ENCODE measurements at regions not wholly inside any gene's neighbourhood (a gene's known extent, or its start where the extent isn't known, plus 50 kb on each side); places are given as distances from the start of the nearest gene placed in this dataset.

DNA sequence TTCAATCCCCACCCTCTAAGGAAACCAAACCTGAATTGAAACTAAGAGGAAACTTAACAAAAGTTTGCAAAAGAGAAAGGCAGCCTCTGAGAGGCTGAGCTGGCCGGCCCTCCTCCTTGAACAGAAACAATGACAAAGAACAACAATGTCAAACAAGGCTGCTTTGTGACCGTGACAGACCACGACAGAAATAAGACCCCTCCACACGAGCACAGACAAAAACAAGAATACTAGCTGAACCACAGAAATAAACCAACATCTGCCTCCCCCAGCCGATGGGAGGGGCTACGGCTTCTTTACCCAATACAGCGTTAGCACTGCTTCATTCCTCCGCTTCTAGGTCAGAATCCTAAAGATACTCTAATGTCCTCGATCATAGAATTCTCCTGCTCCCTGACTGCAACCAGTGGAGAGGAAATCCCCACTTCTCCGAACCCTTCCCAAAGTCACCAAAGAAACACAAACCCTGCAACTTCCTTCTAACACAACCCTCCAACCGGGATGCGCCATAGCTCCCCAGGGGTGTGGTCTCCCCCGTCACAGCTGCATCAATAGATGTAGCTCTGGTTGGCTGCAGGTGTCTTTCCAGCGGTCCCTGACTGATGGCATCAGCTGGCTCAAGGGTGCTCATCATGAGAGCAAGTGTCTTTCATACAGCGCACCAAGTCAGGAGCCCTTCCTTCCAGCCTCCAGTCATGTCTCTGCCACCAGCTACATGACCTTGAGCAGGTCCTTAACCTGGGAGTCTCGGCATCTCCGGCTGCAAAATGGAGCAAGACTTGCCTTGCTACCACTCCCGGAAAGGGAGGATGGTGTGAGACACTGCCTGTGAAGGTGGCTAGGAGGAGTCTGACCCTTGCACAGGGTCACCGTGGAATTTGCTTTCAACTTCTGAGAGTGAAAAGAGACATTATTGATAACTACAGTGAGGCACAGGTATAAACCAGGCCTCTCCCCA, 198.6 kb downstream of the HAUS1 start:
- Mint-ChIP-seq H3K4me3 (no peak overlapping the region), H3K9me3 (no peaks in the 10 kb centered on the region), H3K27ac (no peak overlapping the region), H3K4me1 (peaks cover 3% of the 10 kb centered on the region), H3K36me3 (ENCODE audit: low read depth) (peaks cover 3% of the 10 kb centered on the region), H3K27me3 (peaks cover 24% of the 10 kb centered on the region)
- CTCF ChIA-PET, result no interaction called here
- DNase-seq, result no peak
- POLR2A ChIA-PET, result no interaction called here

DNA sequence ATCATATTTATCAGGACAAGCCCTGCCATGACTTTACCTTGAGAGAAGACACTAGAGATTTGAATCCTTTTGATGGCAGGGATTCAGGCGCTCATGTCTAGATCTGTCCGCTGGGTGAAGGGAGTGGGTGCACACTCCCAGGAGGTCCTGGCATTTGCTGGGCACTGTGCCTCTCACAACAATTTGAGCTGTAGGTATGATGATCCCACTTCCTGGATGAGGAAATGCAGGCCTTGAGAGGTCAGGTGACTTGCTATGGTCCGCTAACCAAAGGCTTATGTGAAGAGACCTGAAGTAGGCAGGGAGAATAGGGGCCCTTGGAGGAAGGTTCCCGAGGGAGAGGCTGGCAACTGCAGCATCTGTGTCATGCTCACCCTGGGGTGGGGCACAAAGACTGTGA, 206.1 kb downstream of the HAUS1 start:
- peaks cover 3% of the 10 kb centered on the region for H3K36me3 Mint-ChIP-seq (ENCODE audit: low read depth)
- H3K27me3 Mint-ChIP-seq, result peaks cover 15% of the 10 kb centered on the region
- DNase-seq, result no peak
- ChIA-PET CTCF (no interaction called here), POLR2A (no interaction called here)
- H3K27ac Mint-ChIP-seq, result no peak overlapping the region
- H3K4me1 Mint-ChIP-seq, result no peaks in the 10 kb centered on the region
- no peak overlapping the region for H3K4me3 Mint-ChIP-seq
- H3K9me3 Mint-ChIP-seq, result no peaks in the 10 kb centered on the region

DNA sequence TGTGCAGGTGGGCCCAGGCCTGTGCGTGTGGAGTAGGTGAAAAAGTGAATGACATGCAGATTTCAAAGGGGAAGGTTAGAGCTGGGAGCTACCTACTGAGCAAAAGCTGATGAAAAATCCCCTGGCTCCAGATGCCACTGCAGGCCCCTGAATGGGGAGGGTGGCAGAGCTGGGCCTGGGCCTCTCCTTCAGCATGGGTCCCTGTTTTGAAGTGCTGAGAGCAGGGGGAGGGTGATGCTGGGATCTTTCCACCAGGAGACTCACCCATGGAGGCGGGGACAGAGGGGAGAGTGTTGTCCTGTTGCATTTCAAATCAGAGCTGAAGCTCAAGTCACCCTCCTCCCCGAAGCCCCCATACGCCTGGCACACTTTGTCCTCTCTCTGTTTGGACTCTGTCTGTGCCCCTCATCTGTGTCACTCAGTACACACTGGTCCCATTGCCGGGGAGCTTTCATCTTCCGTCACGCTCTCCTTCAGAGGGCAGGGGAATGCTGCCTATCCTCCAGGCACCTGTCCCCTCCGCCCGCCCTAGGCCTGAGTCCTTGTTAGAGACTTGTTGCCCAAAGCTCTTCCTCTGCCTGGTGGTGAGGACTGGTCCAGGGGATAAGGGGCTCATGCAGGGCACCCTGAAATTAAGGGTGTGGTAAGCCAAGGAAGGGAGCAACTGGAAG, 206.6 kb downstream of the HAUS1 start:
- DNase-seq, result no peak
- Mint-ChIP-seq H3K27ac (no peak overlapping the region), H3K27me3 (peaks cover 15% of the 10 kb centered on the region), H3K4me3 (no peak overlapping the region), H3K4me1 (no peaks in the 10 kb centered on the region), H3K9me3 (no peaks in the 10 kb centered on the region), H3K36me3 (ENCODE audit: low read depth) (peaks cover 3% of the 10 kb centered on the region)
- CTCF ChIA-PET, result no interaction called here
- POLR2A ChIA-PET, result no interaction called here

DNA sequence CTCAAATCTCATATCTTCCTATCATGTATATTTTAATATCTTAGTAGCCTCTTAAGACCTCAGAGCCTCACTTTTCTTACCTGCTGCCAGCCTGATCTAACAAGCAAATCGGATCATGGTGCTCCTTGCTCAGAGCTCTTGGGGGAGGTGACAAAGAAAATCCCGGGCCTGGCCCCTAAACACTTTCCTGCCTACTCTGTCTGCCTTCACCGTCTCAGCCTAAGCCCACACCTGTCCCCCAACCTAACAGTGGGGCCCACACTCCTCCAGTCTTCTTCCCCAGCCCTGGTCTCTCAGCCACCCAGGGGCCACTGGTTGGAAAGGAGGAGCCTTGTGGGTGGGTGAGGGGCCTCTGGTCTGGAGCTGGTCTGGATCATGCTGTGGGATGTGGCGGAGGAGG, 207.3 kb downstream of the HAUS1 start:
- ChIA-PET POLR2A (no interaction called here), CTCF (no interaction called here)
- DNase-seq, result no peak
- no peak overlapping the region for H3K27ac Mint-ChIP-seq
- no peaks in the 10 kb centered on the region for H3K4me1 Mint-ChIP-seq
- peaks cover 12% of the 10 kb centered on the region for H3K27me3 Mint-ChIP-seq
- no peaks in the 10 kb centered on the region for H3K36me3 Mint-ChIP-seq (ENCODE audit: low read depth)
- H3K4me3 Mint-ChIP-seq, result no peak overlapping the region
- no peaks in the 10 kb centered on the region for H3K9me3 Mint-ChIP-seq

DNA sequence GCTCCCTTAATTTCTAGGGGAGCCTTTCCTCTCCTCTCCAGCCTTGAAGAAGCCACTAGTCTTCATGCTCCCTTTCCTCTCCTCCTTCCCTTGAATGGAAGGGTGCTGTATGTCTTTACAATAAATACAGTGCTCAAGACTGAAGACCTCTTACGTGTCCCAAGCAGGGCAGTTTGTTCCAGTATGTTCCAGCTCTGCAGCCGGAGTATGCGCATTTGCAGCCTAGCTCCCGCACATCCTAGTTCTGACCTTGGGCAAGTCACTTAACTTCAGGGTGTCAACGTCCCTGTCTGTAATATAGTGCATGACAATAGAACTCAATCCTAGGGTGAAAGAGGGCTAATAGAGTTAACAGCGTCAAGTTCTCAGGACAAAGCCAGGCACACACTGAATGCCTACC, 208.0 kb downstream of the HAUS1 start:
- Mint-ChIP-seq H3K4me3 (no peak overlapping the region), H3K27ac (no peak overlapping the region), H3K4me1 (no peaks in the 10 kb centered on the region), H3K27me3 (peaks cover 10% of the 10 kb centered on the region), H3K9me3 (no peaks in the 10 kb centered on the region), H3K36me3 (ENCODE audit: low read depth) (no peaks in the 10 kb centered on the region)
- DNase-seq, result no peak
- ChIA-PET CTCF (no interaction called here), POLR2A (no interaction called here)

DNA sequence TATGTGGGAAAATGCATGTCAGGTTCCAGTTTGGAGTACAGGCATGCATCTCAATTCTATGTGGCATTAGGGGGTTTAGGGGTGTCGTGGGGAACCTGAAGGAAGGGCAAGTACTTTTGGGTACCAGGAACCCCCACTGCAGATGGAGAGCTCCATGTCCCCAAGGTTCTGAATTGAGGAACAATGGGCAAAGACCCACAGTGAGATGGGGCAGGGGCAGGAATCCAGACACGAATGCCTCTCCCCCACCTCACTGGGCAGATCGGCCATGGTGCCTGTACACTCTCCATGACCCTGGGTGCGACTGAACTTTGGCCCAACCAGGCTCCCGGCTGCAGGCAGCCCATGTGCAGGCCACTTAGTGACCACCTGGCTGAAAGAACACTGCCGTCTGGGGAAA, 209.3 kb downstream of the HAUS1 start:
- CTCF ChIA-PET, result no interaction called here
- H3K9me3 Mint-ChIP-seq, result no peaks in the 10 kb centered on the region

DNA sequence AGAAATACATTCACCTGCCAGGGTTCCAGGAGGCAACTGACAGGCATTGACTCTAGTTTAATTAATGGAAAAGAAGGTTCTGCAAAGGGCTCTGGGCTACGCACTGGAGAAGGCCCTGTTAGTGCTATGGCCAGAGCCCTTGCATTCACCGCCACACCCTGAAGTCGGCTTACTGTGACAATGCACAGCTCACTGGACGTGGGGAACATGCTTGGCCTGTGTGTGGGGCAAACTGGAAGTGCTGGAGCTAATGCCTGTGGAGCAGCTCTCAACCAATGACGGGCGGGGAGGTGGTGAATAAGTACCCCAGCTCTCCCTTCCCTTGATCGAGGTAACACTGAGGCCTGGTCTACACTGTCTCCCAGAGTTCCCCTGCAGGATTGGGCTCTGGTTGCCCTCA, 209.8 kb downstream of the HAUS1 start:
- DNase-seq, result no peak
- Mint-ChIP-seq H3K27me3 (peaks cover 7% of the 10 kb centered on the region), H3K9me3 (no peaks in the 10 kb centered on the region), H3K36me3 (ENCODE audit: low read depth) (no peaks in the 10 kb centered on the region), H3K4me1 (no peaks in the 10 kb centered on the region), H3K27ac (no peak overlapping the region), H3K4me3 (no peak overlapping the region)
- ChIA-PET POLR2A (no interaction called here), CTCF (interaction anchor here (1.1 kb wide), 1 partner anchor 141 kb away, joined by 3 read pairs; a partner anchor contains a TSS)

More for the DNA sequence above, 209.3 kb downstream of the HAUS1 start:
- Mint-ChIP-seq H3K36me3 (ENCODE audit: low read depth) (no peaks in the 10 kb centered on the region), H3K4me1 (no peaks in the 10 kb centered on the region), H3K4me3 (no peak overlapping the region), H3K27ac (no peak overlapping the region), H3K27me3 (peaks cover 8% of the 10 kb centered on the region)
- POLR2A ChIA-PET, result no interaction called here
- no peak for DNase-seq

DNA sequence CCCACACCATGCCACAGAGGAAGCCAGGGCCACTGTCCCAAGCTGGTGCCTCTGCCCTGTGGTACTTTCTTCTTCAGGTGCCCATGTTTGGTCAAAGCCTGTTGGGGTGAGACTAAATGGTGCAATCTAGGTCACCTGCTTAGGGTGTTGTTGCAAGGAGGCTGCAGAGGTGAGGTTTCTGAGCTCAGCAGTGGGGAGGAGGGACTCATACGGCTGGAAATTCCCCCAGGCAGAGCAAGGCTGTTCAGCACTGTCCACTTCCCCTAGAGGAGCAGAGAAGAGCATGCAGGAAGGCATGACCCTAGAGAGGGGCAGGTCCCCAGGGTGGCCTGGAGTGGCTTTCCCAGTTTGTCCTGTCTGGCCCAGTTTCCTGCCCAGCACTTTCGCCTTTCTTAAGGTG, 211.0 kb downstream of the HAUS1 start:
- no peaks in the 10 kb centered on the region for H3K36me3 Mint-ChIP-seq (ENCODE audit: low read depth)
- no peak for DNase-seq
- no peaks in the 10 kb centered on the region for H3K4me1 Mint-ChIP-seq
- no peak overlapping the region for H3K27ac Mint-ChIP-seq
- peaks cover 8% of the 10 kb centered on the region for H3K27me3 Mint-ChIP-seq
- ChIA-PET POLR2A (no interaction called here), CTCF (interaction anchor here (1.1 kb wide), 1 partner anchor 142 kb away, joined by 3 read pairs; a partner anchor contains a TSS)
- no peak overlapping the region for H3K4me3 Mint-ChIP-seq
- no peaks in the 10 kb centered on the region for H3K9me3 Mint-ChIP-seq

DNA sequence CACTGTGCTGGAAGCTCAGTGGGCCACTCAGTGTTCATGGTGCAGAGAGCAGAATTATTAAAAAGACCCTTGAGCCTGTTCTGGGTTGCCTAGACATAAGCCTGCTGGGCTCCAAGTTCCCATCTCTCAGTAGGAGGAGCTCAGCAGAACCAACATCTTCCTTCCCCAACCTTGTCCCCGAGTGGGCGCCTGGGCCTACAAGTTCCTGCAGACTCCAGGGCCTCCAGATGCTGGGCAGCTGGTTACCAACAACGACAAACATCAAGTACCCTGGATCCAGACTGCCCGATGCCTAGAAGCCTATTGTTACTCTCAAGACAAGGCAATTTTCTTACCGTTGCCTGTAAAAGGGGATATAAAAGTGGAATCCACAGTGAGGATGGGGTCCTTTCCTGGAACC, 214.2 kb downstream of the HAUS1 start:
- ChIA-PET POLR2A (no interaction called here), CTCF (no interaction called here)
- Mint-ChIP-seq H3K4me3 (no peak overlapping the region), H3K36me3 (ENCODE audit: low read depth) (no peaks in the 10 kb centered on the region), H3K9me3 (no peaks in the 10 kb centered on the region), H3K27me3 (peaks cover 7% of the 10 kb centered on the region), H3K27ac (no peak overlapping the region), H3K4me1 (no peaks in the 10 kb centered on the region)
- DNase-seq, result no peak

DNA sequence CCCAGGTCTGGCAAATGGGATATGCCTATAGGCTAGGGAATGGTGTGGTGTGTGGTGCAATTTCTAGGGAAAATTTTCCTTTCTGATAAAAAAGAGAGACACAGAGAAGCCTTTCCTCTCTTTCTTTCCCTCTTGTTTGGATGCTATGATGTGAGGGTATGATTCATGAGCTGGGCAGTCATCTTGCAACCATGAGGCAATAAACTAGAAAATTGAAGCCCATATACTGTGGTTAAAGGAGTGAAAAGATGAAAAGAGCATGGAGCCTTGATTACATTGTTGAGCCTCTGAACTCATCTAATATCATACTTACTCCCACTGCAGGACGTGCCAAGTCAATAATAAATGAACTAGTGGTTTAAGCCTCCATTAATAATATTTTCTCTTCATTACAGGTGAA, 215.6 kb downstream of the HAUS1 start:
- ChIA-PET POLR2A (no interaction called here), CTCF (no interaction called here)
- Mint-ChIP-seq H3K4me3 (no peak overlapping the region), H3K9me3 (no peaks in the 10 kb centered on the region), H3K27ac (no peak overlapping the region), H3K36me3 (ENCODE audit: low read depth) (no peaks in the 10 kb centered on the region), H3K27me3 (peaks cover 7% of the 10 kb centered on the region), H3K4me1 (no peaks in the 10 kb centered on the region)
- no peak for DNase-seq

DNA sequence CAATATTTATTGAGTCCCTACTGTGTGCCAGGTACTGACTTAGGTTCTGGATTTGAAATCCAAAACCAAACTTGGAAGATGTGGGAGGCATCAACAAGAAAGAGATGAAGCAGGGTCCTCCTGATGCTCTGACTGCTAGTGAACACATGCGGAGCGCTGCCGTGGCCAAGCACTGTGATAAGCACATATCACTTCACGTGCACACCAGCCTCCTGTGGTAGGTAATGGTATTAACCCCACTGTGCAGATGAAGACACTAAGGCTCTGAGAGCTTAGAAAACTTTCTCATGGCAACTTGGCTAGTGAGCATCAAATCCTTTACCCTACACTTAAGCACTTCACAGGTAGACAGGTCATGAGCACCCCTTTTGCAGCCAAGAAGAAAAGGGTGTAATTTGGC, 216.1 kb downstream of the HAUS1 start:
- peaks cover 7% of the 10 kb centered on the region for H3K27me3 Mint-ChIP-seq
- no peaks in the 10 kb centered on the region for H3K9me3 Mint-ChIP-seq
- POLR2A ChIA-PET, result no interaction called here
- no peaks in the 10 kb centered on the region for H3K36me3 Mint-ChIP-seq (ENCODE audit: low read depth)
- H3K4me1 Mint-ChIP-seq, result no peaks in the 10 kb centered on the region
- H3K27ac Mint-ChIP-seq, result no peak overlapping the region
- DNase-seq, result no peak
- H3K4me3 Mint-ChIP-seq, result no peak overlapping the region
- CTCF ChIA-PET, result no interaction called here

DNA sequence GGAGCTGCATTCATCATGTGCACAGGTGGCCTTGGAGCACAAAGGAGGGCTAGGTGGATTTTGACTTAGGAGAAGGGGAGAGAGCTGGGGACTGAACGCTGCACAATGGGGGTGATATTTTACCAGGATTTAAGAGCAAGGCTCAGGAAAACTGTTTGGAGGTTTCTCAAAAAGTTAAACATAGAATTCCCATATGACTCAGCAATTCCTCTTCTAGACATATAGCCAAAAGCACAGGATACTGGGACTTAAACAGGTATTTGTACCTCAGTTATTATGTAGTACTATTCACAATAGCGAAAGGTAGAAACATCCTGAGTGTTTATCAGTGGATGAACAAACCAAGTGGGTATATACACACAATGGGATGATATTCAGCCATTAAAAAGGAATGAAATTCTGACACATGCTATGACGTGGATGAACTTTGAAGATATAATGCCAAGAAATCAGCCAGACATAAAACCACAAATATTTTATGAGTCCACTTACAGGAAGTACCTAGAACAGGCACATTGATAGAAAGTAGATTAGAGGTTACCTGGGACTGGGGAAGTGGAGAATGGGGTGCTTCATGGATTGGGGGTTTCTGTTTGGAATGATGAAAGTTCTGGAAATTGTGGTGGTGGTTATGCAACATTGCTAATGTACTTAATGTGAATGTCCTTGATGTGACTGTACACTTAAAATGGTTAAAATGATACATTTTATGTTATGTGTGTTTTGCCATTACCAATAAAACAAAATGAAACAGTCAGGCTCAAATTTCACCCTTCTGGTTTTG, 216.9 kb downstream of the HAUS1 start:
- Mint-ChIP-seq H3K9me3 (no peaks in the 10 kb centered on the region), H3K27ac (no peak overlapping the region), H3K4me3 (no peak overlapping the region), H3K4me1 (no peaks in the 10 kb centered on the region), H3K27me3 (peaks cover 7% of the 10 kb centered on the region), H3K36me3 (ENCODE audit: low read depth) (no peaks in the 10 kb centered on the region)
- ChIA-PET POLR2A (no interaction called here), CTCF (no interaction called here)
- DNase-seq, result no peak

DNA sequence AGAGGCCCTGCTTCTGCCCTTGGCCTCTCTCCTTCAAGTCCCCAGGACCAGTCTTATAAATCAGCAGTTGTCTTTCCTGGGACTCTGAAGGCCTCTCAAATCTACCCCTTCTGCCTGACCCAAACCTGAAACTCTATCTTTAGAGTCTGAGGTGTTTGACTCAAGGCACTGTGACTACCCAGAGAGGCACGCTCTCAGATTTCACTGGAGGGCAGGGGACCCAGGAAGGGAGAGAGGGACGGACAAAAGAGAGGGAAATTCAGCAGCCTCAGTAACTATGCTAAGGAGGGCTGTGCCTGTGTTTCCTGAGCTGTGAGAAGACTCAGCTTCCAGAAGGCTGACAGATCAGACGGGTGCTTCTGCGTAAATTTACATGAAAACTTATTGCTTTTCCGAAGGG, 217.8 kb downstream of the HAUS1 start:
- ChIA-PET POLR2A (no interaction called here), CTCF (no interaction called here)
- peaks cover 7% of the 10 kb centered on the region for H3K27me3 Mint-ChIP-seq
- no peaks in the 10 kb centered on the region for H3K9me3 Mint-ChIP-seq
- no peak overlapping the region for H3K27ac Mint-ChIP-seq
- H3K4me1 Mint-ChIP-seq, result no peaks in the 10 kb centered on the region
- H3K36me3 Mint-ChIP-seq (ENCODE audit: low read depth), result no peaks in the 10 kb centered on the region
- no peak for DNase-seq
- no peak overlapping the region for H3K4me3 Mint-ChIP-seq
